CMK (cell line): ENCODE measurements at regions not wholly inside any gene's neighbourhood (a gene's known extent, or its start where the extent isn't known, plus 50 kb on each side); places are given as distances from the start of the nearest gene placed in this dataset.

Experiments
- DNase-seq: peaks from one replicate; pipeline ENCODE4 v3.0.0-alpha.2; 2010; ENCODE audit warnings: low read depth

DNA sequence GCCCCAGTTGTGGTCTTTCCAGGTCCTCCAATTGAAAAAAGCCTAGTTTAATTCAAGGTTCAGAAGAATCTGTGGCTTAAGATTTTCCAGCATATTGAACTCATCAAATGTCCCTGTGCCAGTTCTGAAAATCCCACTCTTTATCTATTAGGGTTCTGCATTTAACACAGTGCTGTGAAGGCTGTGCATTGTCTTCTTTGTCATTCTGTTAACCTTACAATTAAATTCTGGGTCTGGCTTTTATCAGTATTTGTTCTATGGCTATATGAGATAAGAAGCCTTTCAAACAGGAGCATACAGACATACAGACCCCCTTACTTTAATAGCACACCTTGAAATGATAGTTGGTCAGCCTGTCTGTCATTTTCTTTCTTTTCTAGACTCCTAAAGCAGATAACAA lies 362.1 kb upstream of the DACH1 start:
- DNase-seq: no peak

DNA sequence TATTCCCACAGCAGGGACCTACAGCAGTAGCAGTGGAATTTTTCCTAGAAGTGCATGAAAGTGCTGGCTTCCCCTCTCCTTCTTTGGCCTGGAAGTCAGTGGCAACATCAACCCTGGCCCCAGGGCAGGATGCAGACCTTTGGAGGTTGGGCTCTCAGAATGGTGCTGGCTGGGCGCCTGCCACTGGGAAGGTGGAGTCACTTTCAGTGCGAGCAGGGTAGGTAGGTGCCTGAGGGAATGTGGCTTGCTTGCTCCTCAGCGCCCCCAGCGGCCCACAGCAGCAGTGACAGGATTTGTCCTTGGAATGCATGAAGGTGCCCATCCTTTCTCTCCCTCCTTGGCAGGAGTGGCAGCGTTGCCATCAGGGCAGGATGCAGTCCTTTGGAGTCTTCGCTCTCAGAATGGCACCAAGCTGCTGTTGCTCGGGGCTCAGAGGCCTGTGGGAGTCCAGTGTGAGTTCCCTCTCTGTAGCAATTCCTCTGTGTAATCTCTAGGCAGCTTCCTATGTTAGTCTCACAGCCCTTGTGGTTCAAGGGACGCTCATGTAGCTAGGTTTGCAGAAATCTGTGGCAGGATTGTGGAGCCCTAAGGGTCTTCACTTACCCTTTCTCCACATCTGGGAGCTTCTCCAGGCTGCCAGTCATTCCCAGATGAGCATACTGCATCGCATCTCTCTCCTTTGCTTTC lies 354.4 kb upstream of the DACH1 start:
- no peak for DNase-seq

DNA sequence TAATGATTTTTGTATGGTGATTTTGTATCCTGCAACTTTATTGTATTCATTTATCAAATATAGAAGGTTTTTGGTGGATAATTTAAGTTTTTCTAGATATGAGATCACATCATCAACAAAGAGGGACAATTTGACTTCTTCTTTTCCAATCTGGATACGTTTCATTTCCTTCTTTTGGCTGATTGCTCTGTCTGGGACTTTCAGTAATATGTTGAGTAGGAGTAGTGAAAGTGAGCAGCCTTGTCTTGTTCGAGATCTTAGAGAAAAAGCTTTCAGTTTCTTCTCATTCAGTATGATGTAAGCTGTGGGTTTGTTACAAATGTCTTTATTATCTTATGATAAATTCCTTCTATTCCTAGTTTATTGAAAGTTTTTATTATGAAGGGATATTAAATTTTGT lies 352.0 kb upstream of the DACH1 start:
- DNase-seq: no peak

DNA sequence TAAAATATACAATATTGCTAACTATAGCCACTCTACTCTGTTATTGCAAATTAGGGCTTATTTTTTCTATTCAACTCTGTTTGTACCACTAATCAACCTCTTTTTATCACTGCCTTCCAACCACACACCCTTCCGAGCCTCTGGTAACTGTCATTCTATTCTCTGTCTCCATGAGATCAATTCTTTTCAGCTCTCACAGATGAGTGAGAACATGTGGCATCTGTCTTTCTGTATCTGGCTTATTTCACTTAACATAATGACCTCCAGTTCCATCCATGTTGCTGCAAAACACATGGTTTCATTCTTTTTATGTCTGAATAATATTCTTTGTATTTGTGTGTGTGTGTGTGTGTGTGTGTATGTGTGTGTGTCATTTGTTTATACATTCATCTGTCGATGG lies 350.1 kb upstream of the DACH1 start:
- no peak for DNase-seq

DNA sequence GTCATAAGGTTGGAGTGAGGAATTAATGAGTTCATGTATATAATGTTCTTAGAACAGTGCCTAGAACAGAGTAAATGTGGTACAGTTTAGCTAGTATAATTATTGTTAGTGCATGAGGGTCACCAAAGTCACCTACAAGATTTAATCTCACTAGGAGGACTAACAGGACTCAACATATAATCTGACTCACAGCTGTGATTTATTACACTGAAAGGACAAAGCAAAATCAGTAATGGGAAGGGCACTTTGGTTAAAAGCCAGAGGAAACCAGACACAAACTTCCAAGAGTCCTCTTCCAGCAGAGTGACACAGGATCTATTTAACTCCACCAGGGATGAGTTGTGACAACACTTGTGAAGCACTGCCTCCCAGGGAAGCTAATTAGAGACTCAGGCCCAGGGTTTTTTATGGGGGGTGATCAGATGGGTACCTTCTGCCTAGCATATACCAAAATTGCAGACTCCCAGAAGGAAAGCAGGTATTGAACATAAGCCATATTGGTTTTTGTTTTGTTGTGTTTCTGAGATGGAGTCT lies 341.2 kb upstream of the DACH1 start:
- DNase-seq: no peak

DNA sequence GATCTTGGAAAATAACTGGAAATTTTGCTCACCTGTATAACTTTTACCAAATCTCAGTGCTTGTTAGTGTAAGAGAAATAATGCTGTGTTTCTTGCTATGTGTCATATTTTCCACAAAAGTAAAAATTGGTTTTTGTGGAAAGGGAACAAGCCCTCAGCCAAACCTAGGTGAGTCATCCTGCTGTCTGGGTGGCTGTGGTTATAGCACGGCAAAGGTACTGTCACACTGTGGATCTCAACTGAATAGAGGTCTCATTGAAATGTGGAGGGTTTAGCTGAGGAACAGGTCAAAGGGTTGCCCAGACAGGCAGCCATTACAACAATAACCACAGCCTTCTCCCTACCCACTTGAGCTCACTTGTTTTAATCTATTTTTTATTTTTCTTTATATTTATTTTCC lies 338.8 kb upstream of the DACH1 start:
- no peak for DNase-seq

DNA sequence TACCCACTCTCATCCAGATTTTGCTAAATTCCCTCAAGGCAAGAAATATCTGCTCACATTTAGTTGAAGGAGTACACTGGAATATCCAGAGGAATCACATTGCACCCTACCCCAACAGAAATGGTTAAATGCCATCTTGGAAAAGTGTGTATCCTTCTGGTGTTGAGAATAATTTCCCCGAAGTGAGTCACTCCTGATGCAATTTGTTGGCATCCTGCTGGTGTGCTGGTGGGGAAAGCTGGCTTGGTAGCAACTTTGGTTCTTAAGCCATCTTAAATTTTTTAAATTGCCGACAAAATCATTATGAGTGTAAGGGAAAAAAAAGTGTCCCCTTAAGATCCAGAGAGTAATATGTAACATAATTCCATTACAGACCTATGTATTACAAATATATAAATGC lies 337.3 kb upstream of the DACH1 start:
- no peak for DNase-seq

DNA sequence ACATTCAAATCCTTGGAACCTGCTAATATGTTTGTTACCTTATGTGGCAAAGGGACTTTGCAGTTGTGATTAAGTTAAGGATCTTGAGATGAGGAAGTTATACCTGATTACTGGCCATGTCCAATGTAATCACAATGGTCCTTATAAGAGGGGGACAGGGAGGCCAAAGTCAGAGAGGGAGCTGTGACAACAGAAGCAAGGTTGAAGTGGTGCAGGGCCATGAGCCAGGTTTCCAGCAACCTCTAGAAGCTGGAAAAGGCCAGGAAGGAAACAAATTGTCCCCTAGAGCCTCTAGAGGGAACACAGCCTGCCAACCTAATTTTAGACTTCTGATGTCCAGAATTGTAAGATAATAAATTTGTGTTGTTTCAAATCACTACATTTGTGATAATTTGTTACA lies 334.7 kb upstream of the DACH1 start:
- no peak for DNase-seq

DNA sequence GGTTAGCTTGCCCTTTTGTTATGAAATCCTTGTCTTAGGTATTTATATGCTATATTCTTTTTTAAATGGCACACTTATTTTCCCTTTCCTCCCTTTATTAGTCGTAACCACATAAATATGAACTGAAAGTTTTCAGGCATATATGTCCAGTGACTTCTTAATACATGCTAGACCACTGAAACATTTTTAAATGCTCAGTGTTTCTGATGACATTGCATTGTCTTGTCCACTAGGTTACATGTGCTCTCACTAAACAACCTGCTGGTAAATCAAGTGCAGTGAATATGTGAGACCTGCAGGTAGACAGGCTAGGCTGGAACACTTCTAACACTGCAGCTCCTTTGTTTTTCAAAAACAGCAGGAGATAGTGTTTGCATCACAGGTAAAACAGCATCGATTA lies 332.6 kb upstream of the DACH1 start:
- DNase-seq: no peak

DNA sequence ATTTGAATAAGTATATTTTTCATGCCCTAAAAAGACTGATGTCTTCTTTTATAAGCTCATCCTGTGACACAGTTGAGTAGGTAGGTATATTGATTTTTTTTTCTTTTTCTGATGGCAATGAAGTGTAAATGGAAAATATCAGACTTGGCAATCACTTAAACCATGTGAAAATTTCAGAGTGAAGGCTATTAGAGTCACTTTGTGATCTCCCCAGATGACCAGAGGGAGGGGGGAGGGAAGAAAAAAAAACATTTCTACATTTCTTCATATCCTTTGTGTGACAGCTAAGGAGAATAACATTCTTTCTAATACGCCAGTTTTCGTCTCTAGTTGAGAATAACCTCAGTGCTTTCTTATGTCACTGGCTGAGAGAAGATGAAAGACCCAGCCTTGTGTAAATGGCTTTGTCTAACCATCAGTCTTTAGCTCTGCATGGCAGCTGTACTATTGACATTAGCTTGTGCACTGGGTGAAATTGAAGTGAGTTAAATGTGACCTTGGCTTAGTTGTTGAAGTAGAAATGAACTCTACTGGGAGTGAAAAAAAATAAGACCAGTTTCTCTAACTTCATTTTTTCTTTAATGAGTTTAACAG lies 332.1 kb upstream of the DACH1 start:
- no peak for DNase-seq

DNA sequence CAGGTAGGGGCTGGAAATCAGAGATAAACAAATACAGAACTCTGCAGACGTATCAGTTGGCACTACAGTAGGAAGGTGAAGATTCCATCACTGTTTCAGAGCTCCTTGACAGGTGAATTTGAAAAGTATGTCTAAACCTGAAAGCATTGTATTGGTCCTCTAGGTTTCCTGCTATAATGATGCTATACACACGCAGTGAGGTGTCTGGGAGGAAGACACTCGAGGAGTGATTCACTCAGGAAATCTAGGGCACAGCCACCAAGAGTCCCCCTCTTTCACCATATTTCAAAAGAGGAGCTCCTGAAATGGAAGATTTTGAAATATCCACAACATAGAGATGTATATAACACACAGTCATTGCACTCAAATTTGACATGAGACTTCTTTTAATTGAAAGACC lies 331.0 kb upstream of the DACH1 start:
- no peak for DNase-seq

DNA sequence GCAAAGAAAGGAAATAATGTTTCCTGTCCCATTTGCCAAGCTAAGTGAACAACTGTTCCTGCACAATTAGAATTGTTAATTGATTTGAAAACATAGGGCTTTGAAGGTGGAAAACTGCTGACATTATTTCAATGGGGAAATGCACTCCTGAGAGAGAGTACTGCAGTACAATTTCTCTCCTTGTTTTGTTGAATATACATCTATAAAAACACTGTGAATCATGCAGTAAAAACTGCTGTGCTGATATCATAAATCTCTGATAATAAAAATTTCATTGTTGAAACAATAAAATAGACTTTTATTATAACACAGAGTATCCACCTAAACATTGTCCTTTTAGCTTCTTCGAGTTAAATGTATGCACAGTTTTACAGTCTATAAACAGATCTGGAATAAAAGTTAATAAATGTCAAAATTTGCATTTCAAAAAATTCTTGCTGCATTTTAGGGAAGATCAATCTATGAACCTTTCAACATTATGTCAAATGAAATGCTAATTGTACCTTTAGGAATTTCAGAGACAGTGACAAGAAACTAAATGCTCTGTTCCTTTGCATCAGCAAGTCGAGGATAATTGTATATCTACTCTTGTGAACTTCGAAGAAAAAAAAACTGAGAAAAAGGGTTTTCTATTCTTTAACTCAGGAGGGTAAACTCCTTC lies 328.2 kb upstream of the DACH1 start:
- no peak for DNase-seq

DNA sequence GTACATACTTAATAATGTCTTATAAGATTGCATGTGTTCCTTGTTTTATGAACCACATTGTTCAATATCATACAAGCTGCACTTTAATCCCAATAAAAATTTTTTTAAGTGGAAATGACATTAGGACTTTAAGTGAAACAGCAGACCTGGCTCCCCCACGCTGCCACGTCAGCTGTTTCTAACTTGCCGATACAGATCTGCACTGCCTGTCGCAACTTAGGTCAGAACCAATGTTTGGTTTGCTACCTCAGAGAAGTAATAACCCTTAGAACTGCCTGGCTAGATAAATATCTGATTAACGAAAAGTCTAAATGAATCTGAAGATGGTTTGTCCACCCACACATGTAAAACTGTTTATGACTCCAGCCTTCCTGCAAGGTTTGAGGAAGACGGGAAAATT lies 327.5 kb upstream of the DACH1 start:
- DNase-seq: no peak

DNA sequence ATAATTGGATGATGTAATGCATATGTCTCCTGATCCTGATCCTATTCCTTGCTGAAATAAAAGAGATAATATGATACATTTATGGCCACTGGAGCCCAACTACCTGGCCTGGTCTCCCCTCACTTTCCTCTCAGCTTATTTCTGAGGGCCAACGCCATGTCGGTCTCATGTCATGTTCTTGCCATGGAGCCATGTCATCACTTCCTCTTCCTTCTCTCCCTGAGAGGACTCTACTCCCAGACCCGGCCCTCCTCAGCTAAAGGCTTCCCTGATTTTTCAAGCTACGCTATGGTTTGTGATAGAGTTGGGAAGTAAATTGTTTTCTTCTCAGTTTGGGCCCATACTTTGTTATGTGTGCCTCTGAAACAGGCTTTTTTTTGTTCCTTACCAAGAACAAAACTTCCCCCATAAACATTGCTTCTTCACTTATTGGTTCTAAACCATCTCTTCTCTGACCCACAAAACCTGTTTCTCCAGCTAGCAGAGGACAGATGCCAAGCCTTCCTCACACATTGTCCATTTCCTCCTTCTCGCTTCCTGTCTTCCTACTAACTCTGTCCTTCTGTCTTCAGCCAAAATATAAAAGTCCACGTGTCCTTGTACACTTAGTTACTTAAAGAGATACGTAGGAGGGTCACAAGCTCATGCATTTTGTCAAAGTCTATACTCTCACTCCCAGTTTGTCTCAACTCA lies 319.9 kb upstream of the DACH1 start:
- DNase-seq: no peak

DNA sequence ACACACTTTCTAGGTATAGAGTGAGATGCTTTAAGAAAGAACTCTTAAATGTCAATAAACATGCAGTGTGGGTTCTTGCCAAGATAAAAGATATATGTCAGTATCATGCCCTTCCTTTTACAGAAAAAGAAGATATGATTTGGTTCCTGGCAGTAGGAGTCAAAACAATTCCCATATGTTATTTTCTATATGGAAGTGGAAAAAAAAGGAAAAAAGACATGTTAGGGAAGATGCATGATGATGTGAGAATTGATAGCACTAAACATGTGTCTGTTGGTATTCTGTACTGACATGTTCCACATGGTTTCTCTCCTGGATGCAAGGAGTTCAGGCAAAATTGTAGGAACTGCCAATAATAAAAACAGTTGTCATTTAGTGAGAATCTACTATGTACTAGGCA lies 318.8 kb upstream of the DACH1 start:
- DNase-seq: no peak

DNA sequence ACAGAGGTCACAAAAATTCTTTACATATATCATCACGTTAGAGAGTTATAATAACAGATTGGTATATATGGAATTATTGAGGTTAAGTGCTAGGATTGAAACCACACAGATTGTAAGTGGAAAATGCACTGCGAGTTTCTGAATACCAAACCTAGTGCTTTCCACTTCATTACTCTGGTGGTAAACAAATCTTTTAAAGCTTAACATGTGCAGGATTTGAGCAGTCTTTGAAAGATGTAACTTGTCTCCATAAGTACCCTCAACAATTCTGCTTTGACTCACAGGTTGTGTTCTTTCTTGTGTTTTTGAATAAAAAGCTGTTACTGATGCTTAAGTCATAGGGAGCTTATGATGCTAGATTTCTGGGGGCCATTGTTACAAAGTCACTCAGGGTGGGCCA lies 314.7 kb upstream of the DACH1 start:
- DNase-seq: no peak

DNA sequence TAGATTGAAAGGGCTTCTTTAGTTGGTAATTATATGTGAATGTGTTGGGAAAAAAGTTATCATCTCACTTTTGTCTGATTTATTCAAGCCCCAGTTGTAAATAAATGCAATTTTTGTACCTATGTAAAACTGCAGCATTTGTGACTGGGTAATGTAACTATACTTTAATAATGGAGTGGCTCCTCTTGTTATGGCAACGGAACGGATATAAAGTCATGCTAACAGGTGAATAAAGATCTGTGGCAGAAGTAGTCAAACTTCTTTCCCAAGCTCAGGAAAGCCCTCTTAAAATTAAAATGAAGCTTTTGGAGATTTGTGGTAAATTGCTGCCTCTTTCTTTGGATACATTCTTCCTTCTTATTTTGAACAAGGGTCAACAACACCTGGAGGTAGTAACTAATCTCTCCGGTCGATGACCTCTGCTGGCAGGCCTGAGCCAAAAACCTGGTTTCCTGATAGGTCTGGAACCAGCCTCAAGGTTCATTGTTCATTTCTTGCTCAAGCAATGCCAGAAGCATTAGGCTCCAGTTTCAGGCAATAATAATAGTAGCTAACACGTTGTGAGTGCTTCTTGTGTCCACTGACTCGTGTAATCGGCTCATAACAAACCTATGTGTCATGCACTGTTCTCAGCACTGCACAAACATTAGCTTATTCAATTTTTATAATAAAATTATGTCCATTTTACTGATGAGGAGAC lies 313.4 kb upstream of the DACH1 start:
- DNase-seq: no peak

DNA sequence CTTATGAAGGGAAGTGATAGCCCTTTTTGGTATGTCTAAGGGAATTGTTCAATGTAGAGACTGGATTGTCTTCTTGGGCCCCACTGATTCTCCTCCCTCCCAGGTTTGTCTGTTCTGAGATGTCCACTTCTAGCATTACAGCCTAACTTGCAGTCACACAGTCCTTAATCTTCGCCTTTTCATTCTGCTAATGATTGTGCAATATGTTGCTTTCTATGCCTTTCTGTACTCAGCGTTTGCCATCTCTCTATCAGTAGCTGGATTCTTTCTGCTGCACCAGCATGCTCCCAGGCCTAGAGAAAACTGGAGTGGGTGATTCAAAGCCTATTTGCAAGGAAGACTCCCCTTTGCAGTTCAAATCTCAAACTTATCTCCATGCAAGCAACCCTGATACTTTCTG lies 307.5 kb upstream of the DACH1 start:
- no peak for DNase-seq

DNA sequence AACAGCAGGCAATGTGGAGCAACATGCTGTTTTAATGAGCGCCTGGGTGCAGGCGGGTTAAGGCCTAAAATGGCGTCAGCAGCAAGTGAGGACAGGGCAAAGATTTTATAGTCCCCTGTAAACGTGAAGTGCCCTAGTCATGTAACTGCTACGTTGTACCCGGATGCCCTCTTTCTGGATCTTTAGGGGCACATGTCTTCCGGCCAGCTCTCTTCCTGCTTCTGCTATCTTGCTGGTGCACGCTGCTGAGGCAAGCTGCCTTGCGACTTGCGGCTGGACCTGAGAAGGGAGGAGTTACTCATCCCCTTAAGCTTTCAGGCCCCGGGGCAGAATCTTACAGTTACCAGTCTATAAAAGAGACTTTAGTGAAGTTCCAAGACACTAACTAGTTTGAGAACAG lies 303.6 kb upstream of the DACH1 start:
- peak; percentile 98 for DNase-seq

DNA sequence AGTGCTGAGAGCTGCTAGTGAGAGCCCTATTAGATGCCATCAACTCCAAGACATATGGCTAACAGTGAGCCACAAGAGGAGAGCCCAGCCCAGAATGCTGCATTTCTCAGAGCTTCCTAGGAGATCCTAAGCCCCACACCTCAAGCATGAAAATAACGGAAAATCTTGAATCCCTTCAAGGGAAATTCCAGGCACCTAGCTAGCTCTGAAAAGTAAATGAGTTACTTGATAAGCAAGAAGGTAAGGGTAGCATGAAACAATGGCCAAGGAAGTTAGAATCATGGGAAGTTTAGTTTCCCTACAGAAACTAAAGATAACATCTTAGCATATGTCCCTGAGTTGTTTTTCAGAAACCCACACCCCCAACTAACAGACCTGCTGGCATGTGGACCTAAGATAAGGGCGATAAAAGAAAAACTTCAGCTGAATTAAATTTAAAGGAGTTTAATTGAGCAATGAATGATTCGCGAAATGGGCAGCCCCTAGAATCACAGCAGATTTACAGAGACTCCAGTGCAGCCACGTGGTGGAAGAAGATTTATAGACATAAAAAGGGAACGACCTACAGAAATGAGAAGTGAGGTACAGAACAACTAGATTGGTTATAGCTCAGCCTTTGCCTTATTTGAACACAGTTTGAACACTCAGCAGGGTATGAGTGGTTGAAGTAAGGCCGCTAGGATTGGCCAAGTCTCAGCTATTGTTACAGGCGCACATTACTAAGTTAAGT lies 301.3 kb upstream of the DACH1 start:
- DNase-seq: peak; percentile 18

DNA sequence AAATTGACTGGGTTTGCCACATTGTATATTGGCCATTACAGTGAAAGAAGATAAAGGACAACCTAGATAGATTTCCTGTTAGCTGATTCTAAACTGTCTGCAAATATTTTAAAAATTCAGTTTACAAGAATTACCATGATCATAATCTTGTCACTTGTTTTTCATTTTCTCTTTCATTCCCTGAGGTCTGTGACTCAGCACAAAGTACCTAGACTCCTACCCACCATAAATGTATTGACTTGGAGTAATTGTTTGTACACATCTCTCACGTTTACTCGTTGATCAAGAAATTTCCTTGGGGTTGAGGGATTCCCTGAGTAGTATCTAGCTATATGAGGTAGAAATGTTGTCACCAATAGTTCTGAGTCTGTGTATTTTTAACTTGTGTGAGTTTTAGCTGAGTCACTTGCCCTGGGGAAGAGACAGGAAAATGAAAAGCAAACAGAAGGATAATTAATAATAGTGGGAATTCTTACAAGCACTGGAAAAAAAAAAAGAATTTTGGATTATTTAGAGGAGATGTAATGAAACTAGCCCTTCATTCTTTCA lies 299.2 kb upstream of the DACH1 start:
- DNase-seq: no peak
